Stimulated activated CD8-positive, alpha-beta memory T cell treated with anti-CD3 and anti-CD28 coated beads, Interleukin-15, amount 100 ng/mL, for 1 hour (primary cell): ENCODE measurements at regions not wholly inside any gene's neighbourhood (a gene's known extent, or its start where the extent isn't known, plus 50 kb on each side); places are given as distances from the start of the nearest gene placed in this dataset.

Source experiments
- DNase-seq: peaks from one replicate; pipeline ENCODE4 v3.0.0-alpha.2; 2020; ENCODE audit warnings: low read depth

- no peak for DNase-seq
Measured at GRCh38 chr9:119487118-119487827, 118.0 kb upstream of the BRINP1 start.

GRCh38 chr9:119483153-119483552 is 113.9 kb upstream of the BRINP1 start:
- no peak for DNase-seq

GRCh38 chr9:119477197-119477596 is 108.0 kb upstream of the BRINP1 start:
- no peak for DNase-seq

DNA sequence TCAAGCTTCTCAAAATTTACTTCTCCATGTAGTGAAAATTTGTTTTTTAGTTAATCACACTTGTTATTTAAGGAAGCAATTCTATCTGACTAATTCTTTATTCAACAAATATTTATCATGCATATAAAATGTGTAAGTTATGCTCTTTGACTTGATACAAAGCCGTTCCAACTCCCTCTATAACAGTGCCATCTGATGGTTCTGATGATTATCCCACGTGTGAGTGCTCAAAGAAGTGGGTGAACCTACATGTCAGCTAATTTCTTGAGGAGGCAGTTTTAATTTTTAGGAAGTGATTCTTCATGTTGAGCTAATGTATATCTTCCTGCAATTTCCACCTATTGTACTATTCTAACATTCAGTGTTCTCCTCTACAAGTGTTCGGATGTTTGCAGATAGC is 88.8 kb upstream of the BRINP1 start:
- no peak for DNase-seq

DNA sequence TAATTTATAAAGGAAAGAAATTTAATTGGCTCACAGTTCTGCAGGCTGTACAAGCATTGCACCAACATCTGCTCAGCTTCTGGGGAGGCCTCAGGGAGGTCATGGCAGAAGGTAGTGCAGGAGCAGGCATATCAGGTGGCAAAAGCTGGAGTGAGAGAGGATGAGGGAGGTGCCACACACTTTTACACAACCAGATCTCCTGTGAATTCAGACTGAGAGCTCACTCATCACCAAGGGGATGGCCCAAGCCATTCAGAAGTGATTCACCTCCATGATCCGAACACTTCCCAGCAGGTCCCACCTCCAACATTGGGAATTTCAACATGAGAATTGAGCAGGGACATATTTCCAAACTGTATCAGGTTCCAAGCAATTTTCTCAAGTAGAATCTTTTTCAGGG is 84.7 kb upstream of the BRINP1 start:
- no peak for DNase-seq

GRCh38 chr9:119453490-119453911 is 84.3 kb upstream of the BRINP1 start:
- DNase-seq, result no peak

DNA sequence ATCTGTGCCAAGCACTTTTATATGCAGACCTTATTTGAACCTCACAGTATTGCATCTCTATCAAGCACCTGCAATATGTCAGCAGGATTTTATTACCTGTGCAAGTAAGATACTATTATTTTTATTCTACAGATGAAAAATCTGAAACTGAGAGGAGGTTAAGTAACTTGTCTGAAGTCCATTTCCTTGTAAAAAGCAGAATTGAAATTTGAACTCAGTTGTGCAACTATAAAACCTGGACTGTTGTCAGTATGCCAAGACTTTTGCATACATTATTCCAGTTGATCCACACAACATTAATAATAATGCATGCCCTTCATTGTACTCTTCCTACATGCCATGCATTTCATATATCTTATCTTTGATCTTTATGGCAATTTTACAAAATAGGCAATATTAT is 82.2 kb upstream of the BRINP1 start:
- DNase-seq, result no peak

DNA sequence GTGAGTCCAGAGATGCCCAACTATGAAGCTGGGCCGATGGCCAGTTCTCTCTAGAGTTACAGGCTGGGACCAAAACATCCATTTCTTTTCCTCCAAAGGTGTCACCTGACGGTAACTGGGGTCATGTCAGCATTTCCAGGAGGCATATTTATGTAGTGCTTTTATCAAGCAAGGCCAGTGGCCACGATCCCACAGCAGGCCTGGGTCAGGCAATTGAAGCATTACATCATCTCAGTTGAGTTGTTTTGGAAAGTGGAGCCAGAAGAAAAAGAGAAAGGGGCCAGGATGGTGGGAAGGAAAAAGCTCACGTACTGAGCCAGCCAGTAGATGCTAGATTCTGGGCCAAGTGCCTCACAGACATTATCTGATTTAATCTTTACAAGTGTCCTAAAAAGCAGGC is 73.9 kb upstream of the BRINP1 start:
- DNase-seq, result no peak

DNA sequence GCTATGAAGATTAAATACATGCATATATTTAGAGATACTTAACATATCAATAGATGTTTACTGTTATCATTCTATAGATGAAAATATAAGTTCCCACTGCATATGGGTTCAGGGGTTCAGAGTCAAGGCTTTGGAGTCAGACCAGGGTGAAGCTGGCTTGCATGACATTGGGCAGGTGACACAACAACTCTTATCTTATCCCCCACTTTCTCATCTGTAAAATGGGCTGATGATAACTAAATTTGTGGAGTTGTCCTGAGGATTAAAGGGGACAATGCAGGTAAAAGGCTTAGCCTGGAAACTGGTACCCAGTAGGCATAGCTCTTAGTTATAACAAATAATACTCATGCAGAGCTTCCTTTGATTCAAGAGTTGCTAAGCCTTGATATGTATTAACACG is 72.6 kb upstream of the BRINP1 start:
- no peak for DNase-seq

GRCh38 chr9:119441338-119441737 is 72.1 kb upstream of the BRINP1 start:
- no peak for DNase-seq

DNA sequence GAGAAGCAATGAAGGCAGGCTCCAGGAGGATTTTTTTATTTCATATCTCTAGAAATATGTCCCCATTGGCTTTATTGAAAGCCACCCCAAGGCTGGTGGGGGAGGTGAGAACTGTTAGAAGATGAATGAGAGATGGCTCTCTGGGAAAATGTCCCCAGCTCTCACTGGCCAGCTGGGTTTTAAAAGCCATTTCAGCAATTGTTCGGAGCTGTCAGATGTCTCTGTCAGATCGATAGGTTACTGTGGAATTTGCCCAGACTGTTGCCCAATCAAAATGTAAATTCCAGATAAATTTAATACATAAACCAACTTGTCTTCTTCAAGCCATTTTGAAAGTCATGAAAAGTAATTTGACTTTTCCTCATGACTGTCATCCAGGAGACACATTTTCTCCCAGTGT is 67.0 kb upstream of the BRINP1 start:
- DNase-seq, result no peak

GRCh38 chr9:119435076-119435475 is 65.8 kb upstream of the BRINP1 start:
- no peak for DNase-seq

DNA sequence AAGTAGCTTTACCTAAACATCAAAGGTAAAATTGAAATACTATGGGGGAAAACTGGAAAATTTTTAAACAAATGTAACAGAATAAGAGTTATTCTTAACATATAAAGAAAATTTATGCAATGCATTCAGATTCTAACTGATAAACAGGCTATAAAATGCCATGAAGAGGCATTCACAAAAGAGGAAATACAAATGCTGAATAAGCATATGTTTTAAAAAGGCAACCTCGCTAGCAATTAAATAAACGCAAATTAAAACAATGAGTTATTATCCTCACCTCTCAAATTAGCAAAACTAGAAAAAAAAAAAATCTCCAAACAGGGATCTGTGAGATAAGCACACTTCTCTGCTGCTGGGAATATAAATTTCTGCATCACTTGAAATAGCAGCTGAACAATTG is 63.2 kb upstream of the BRINP1 start:
- DNase-seq, result no peak

GRCh38 chr9:119429302-119429701 is 60.1 kb upstream of the BRINP1 start:
- DNase-seq, result no peak

GRCh38 chr9:119420231-119420630 is 51.0 kb upstream of the BRINP1 start:
- no peak for DNase-seq
